ENCODE measurements at regions not wholly inside any gene's neighbourhood (a gene's known extent, or its start where the extent isn't known, plus 50 kb on each side); places are given as distances from the start of the nearest gene placed in this dataset.

DNA sequence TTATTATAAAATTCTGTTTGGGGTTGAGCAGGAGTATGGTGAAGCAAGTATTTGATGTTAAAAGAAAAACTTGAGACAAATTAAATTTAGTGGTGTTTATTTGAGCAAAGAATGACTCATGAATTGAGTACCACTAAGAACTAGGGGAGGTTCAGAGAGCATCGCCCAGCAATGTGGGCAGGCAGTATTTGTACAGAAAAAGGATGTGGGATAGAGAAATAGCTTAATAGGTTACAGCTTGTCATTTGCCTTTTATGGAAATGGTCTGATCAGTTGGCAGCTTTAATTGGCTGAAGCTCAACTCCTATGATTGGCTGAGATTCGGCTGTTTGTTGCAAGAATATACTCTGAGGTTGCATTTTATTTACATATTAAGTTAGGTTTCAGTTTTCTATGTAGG lies 68.2 kb downstream of the LRATD1 start:
- TF ChIP-seq RXRA (IDR thresholded peaks at IDR 0.05) = no peak
- TF ChIP-seq, protein P1, sequence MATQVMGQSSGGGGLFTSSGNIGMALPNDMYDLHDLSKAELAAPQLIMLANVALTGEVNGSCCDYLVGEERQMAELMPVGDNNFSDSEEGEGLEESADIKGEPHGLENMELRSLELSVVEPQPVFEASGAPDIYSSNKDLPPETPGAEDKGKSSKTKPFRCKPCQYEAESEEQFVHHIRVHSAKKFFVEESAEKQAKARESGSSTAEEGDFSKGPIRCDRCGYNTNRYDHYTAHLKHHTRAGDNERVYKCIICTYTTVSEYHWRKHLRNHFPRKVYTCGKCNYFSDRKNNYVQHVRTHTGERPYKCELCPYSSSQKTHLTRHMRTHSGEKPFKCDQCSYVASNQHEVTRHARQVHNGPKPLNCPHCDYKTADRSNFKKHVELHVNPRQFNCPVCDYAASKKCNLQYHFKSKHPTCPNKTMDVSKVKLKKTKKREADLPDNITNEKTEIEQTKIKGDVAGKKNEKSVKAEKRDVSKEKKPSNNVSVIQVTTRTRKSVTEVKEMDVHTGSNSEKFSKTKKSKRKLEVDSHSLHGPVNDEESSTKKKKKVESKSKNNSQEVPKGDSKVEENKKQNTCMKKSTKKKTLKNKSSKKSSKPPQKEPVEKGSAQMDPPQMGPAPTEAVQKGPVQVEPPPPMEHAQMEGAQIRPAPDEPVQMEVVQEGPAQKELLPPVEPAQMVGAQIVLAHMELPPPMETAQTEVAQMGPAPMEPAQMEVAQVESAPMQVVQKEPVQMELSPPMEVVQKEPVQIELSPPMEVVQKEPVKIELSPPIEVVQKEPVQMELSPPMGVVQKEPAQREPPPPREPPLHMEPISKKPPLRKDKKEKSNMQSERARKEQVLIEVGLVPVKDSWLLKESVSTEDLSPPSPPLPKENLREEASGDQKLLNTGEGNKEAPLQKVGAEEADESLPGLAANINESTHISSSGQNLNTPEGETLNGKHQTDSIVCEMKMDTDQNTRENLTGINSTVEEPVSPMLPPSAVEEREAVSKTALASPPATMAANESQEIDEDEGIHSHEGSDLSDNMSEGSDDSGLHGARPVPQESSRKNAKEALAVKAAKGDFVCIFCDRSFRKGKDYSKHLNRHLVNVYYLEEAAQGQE (IDR thresholded peaks at IDR 0.05) = no peak
- no peak for TF ChIP-seq FOXA2 (IDR thresholded peaks at IDR 0.05)
- TF ChIP-seq YY1 (IDR thresholded peaks at IDR 0.05) = no peak
- no peak for TF ChIP-seq EGR1 (IDR thresholded peaks at IDR 0.05; ENCODE audit: low read depth in 2 of 2)
- no peak for TF ChIP-seq NR2F2 (IDR thresholded peaks at IDR 0.05)
- TF ChIP-seq, protein P2, sequence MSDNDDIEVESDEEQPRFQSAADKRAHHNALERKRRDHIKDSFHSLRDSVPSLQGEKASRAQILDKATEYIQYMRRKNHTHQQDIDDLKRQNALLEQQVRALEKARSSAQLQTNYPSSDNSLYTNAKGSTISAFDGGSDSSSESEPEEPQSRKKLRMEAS (IDR thresholded peaks at IDR 0.05) = no peak
- TF ChIP-seq HNF4G (IDR thresholded peaks at IDR 0.05) = no peak
- no peak for TF ChIP-seq JUND (IDR thresholded peaks at IDR 0.05)
- no peaks in the 10 kb centered on the region for H3K36me3 ChIP-seq (ENCODE audit: control insufficient read depth in 4 of 4, insufficient read depth in 3 of 4, low read depth in 1 of 4, low read length in 3 of 4)
- WGBS = 78% methylated on average over 2 of the region's 2 CpGs
- no peak overlapping the region for H3K4me3 ChIP-seq (ENCODE audit: low read depth in 1 of 3, low read length in 3 of 3)
- no peak overlapping the region for H3K9ac ChIP-seq (ENCODE audit: low read depth in 1 of 2, low read length in 2 of 2)
- H3K27ac ChIP-seq (ENCODE audit: low read depth in 1 of 2, low read length in 2 of 2) = no peak overlapping the region
- H3K9me3 ChIP-seq (ENCODE audit: control insufficient read depth in 4 of 4, low read length in 3 of 4) = no peaks in the 10 kb centered on the region
- no peaks in the 10 kb centered on the region for H3K4me1 ChIP-seq (ENCODE audit: control insufficient read depth in 4 of 4, insufficient read depth in 4 of 4, low read length in 3 of 4)
- DNase-seq (ENCODE audit: low spot score) = no peak
- H3K27me3 ChIP-seq (ENCODE audit: control insufficient read depth in 4 of 4, insufficient read depth in 4 of 4, low read length in 3 of 4) = no peaks in the 10 kb centered on the region

GRCh38 chr2:14702258-14702657 lies 69.7 kb downstream of the LRATD1 start:
- H3K36me3 ChIP-seq (ENCODE audit: control insufficient read depth in 4 of 4, insufficient read depth in 3 of 4, low read depth in 1 of 4, low read length in 3 of 4) = no peaks in the 10 kb centered on the region

More at GRCh38 chr2:14702258-14702657, 69.7 kb downstream of the LRATD1 start:
- H3K27ac ChIP-seq (ENCODE audit: low read depth in 1 of 2, low read length in 2 of 2) = no peak overlapping the region
- TF ChIP-seq NR2F2 (IDR thresholded peaks at IDR 0.05) = no peak
- TF ChIP-seq, protein P2 (IDR thresholded peaks at IDR 0.05) = no peak
- TF ChIP-seq RXRA (IDR thresholded peaks at IDR 0.05) = no peak
- TF ChIP-seq, protein P1 (IDR thresholded peaks at IDR 0.05) = no peak
- no peak for TF ChIP-seq YY1 (IDR thresholded peaks at IDR 0.05)
- TF ChIP-seq, protein P3, sequence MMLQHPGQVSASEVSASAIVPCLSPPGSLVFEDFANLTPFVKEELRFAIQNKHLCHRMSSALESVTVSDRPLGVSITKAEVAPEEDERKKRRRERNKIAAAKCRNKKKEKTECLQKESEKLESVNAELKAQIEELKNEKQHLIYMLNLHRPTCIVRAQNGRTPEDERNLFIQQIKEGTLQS (IDR thresholded peaks at IDR 0.05) = no peak
- H3K9ac ChIP-seq (ENCODE audit: low read depth in 1 of 2, low read length in 2 of 2) = no peak overlapping the region
- WGBS = 89% methylated on average over 3 of the region's 3 CpGs
- no peaks in the 10 kb centered on the region for H3K27me3 ChIP-seq (ENCODE audit: control insufficient read depth in 4 of 4, insufficient read depth in 4 of 4, low read length in 3 of 4)
- no peak overlapping the region for H3K4me3 ChIP-seq (ENCODE audit: low read depth in 1 of 3, low read length in 3 of 3)
- DNase-seq (ENCODE audit: low spot score) = no peak
- H3K4me1 ChIP-seq (ENCODE audit: control insufficient read depth in 4 of 4, insufficient read depth in 4 of 4, low read length in 3 of 4) = no peaks in the 10 kb centered on the region
- H3K9me3 ChIP-seq (ENCODE audit: control insufficient read depth in 4 of 4, low read length in 3 of 4) = no peaks in the 10 kb centered on the region

Measured in liver (tissue), 7 donors.